Natural killer cell treated with Interleukin-12 subunit alpha and Interleukin-12 subunit beta and Interleukin-15 and Interleukin-18, amount 100 ng/mL, for 72 hours (primary cell): ENCODE measurements at regions not wholly inside any gene's neighbourhood (a gene's known extent, or its start where the extent isn't known, plus 50 kb on each side); places are given as distances from the start of the nearest gene placed in this dataset.
A peak's percentile ranks its signal among the peaks of the same experiment; 100 is the strongest.

ENCODE experiments used
- ATAC-seq, 2 donors: fragments of 150-1000 bp; cut with Tn5 transposase in 1 of 2; sonication (Bioruptor Pico), chemical (Tn5 transposase) in 1 of 2; 2 replicates each; pipeline ENCODE4 v1.10.0; 2021
- DNase-seq: peaks from one replicate; pipeline ENCODE4 v3.0.0; 2022; ENCODE audit warnings: low spot score
- H3K27ac Mint-ChIP-seq, 2 donors: 1 replicate in 1 of 2; 2 replicates in 1 of 2; pipeline ENCODE4 v1.8.0; 2022; ENCODE audit warnings: mixed read lengths in 2 of 2, mild to moderate bottlenecking in 1 of 2, moderate library complexity in 1 of 2
- H3K27me3 Mint-ChIP-seq, 2 donors: 1 replicate in 1 of 2; 2 replicates in 1 of 2; pipeline ENCODE4 v1.8.0; 2022; ENCODE audit warnings: mixed read lengths in 2 of 2
- H3K36me3 Mint-ChIP-seq: one replicate; pipeline ENCODE4 v1.8.0; 2022; ENCODE audit warnings: mixed read lengths
- H3K4me1 Mint-ChIP-seq, 2 donors: 1 replicate in 1 of 2; 2 replicates in 1 of 2; pipeline ENCODE4 v1.8.0; 2022; ENCODE audit warnings: low read depth in 2 of 2, mixed read lengths in 2 of 2, mild to moderate bottlenecking in 1 of 2
- H3K4me3 Mint-ChIP-seq: one replicate; pipeline ENCODE4 v1.8.0; 2022; ENCODE audit warnings: mixed read lengths
- H3K9me3 Mint-ChIP-seq: 2 replicates; pipeline ENCODE4 v1.8.0; 2022; ENCODE audit warnings: mixed read lengths

- no peak for ATAC-seq
- no peak for DNase-seq
- H3K27ac Mint-ChIP-seq, result no peak overlapping the region
- no peaks in the 10 kb centered on the region for H3K9me3 Mint-ChIP-seq
- H3K4me1 Mint-ChIP-seq, result peaks cover 13% of the 10 kb centered on the region in 2 donors
- no peak overlapping the region for H3K4me3 Mint-ChIP-seq
- no peaks in the 10 kb centered on the region for H3K36me3 Mint-ChIP-seq
- H3K27me3 Mint-ChIP-seq, result peaks cover 15 to 16% of the 10 kb centered on the region in 2 donors
Observed at GRCh38 chr15:38053776-38054175, 119.3 kb downstream of the TMCO5A start.

DNA sequence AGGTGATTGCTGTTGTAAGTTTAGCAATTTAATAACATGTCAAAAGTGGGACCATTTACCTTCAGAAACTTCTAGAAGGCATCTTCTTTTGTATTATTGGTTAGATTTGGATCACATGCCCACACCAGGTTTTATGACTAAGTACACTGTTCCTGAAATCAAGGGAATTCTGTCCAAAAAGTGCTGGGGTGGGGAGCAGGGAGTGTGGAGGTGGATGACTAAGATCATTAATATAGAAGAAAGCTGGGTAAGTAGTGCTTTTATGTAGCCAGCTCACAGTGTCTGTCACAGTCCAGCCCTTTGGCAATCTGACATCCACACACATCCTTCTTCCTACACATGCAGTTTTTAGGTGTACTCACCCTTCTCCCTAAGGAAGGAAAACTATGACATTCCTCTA, 120.0 kb downstream of the TMCO5A start:
- H3K27me3 Mint-ChIP-seq, result peaks cover 18 to 21% of the 10 kb centered on the region in 2 donors
- DNase-seq, result no peak
- H3K4me1 Mint-ChIP-seq, result peaks cover 15 to 16% of the 10 kb centered on the region in 2 donors

DNA sequence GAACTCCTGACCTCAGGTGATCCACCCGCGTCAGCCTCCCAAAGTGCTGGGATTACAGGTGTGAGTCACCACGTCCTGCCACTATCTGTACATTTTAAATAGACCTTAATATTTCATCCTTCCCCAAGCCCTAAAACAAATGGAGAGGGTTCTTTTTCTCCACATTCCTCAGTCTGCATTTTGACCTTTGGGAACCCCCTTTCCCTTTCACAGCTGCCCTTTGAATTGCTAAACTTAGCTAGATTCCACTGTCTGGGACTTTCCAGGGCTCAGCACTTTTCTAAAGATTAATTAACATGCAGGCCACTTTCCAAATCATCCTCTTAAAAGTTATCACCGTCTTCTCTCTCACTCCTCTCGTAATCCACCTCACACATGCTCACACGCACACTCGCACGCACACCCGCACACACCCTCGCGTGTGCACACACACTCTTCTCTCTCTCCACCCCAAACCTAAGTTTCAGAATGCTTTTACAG, 124.2 kb downstream of the TMCO5A start:
- Mint-ChIP-seq H3K36me3 (no peaks in the 10 kb centered on the region), H3K9me3 (no peaks in the 10 kb centered on the region), H3K27me3 (peaks cover 29 to 35% of the 10 kb centered on the region in 2 donors), H3K27ac (no peak overlapping the region), H3K4me1 (peaks cover 3 to 4% of the 10 kb centered on the region in 2 donors), H3K4me3 (no peak overlapping the region)
- no peak for ATAC-seq
- DNase-seq, result no peak

More for the DNA sequence above, 120.0 kb downstream of the TMCO5A start:
- ATAC-seq, result no peak
- Mint-ChIP-seq H3K27ac (no peak overlapping the region), H3K4me3 (no peak overlapping the region), H3K36me3 (no peaks in the 10 kb centered on the region), H3K9me3 (no peaks in the 10 kb centered on the region)

GRCh38 chr15:38059665-38060064, 125.2 kb downstream of the TMCO5A start:
- no peaks in the 10 kb centered on the region for H3K9me3 Mint-ChIP-seq

DNA sequence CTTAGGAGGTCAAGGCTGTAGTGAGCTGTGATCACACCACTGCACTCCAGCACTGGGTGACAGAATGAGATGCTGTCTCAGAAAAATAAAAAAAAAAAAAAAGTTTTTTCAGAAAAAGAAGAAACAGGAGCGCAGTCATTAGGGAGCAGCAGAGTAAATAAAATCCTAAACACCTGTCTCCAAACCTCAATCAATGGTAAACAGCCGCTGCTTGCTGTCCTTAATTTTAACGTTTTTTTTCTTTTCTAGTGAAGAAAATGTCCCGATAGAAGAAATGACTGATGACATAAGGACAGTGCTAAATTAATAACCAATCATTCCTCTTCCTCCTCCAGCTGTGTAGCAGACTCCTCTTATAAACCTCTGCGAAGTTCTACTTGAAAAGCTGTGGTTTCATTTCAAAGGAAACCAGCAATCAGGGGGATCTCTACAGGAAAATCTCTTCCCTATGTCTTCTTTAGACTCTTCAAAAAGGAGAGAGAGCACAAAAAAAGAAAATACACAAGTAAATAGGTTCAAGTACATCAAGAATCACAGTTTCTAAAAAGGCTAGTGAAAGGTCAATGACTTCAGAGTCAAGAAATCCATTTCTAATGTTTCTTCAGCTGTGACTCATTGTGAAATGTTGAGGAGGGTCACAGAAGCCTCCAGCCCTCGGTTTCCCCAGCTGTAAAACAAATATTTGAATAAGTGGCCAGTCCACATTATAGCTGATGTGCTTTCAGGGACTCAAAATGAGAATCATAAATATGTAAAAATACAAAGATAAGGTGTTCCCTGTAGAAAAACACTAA, 127.6 kb downstream of the TMCO5A start:
- no peak overlapping the region for H3K27ac Mint-ChIP-seq
- peaks cover 24 to 44% of the 10 kb centered on the region in 2 donors for H3K27me3 Mint-ChIP-seq
- no peaks in the 10 kb centered on the region for H3K36me3 Mint-ChIP-seq
- no peak for DNase-seq
- no peak for ATAC-seq
- no peak overlapping the region for H3K4me3 Mint-ChIP-seq
- H3K9me3 Mint-ChIP-seq, result no peaks in the 10 kb centered on the region
- peaks cover 3 to 4% of the 10 kb centered on the region in 2 donors for H3K4me1 Mint-ChIP-seq

More at GRCh38 chr15:38059665-38060064, 125.2 kb downstream of the TMCO5A start:
- no peak overlapping the region for H3K27ac Mint-ChIP-seq
- peaks cover 30 to 38% of the 10 kb centered on the region in 2 donors for H3K27me3 Mint-ChIP-seq
- DNase-seq (no peak), ATAC-seq (no peak)
- H3K36me3 Mint-ChIP-seq, result no peaks in the 10 kb centered on the region
- H3K4me3 Mint-ChIP-seq, result no peak overlapping the region
- H3K4me1 Mint-ChIP-seq, result peaks cover 3 to 4% of the 10 kb centered on the region in 2 donors

GRCh38 chr15:38062696-38063095, 128.3 kb downstream of the TMCO5A start:
- Mint-ChIP-seq H3K4me3 (no peak overlapping the region), H3K27me3 (peaks cover 24 to 43% of the 10 kb centered on the region in 2 donors), H3K4me1 (peaks cover 3 to 4% of the 10 kb centered on the region in 2 donors), H3K27ac (no peak overlapping the region), H3K36me3 (no peaks in the 10 kb centered on the region), H3K9me3 (no peaks in the 10 kb centered on the region)
- DNase-seq, result no peak
- ATAC-seq, result no peak

DNA sequence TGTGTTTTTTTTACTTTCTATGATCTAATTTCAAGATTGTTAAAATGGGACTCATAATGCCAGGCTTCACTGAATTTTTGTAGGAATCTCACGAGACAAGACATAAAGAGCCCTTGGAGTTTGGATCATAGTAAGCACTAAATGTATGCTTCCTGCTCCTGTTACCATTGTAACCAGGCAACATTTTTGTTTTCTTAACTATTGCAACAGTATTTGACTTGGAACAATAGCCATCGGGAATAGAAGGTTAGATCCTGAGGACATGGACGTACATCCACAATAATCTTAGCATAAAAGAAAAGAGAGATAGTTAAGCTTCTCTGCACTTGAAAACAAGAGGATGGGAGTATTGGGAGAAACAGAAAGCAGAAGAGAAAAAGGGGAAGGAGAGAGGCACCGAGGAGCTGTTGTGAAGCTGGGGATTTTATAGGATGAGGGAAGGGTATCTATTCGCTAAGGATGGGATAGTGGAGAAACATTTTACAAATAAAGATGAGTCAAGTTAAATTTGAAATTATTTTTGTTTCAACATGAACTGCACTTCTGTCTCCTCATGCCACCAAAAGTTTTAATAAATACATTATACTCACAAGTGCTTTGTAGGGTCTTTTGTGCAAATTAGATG, 131.4 kb downstream of the TMCO5A start:
- no peaks in the 10 kb centered on the region for H3K9me3 Mint-ChIP-seq
- H3K27me3 Mint-ChIP-seq, result peaks cover 22 to 57% of the 10 kb centered on the region in 2 donors
- no peak for ATAC-seq

GRCh38 chr15:38066612-38067011, 132.2 kb downstream of the TMCO5A start:
- Mint-ChIP-seq H3K9me3 (no peaks in the 10 kb centered on the region), H3K36me3 (no peaks in the 10 kb centered on the region), H3K27me3 (peaks cover 18 to 59% of the 10 kb centered on the region in 2 donors), H3K4me1 (peaks cover 14 to 16% of the 10 kb centered on the region in 2 donors), H3K4me3 (no peak overlapping the region), H3K27ac (no peak overlapping the region)
- no peak for ATAC-seq
- DNase-seq, result no peak

More for the DNA sequence above, 131.4 kb downstream of the TMCO5A start:
- Mint-ChIP-seq H3K4me1 (peaks cover 12 to 15% of the 10 kb centered on the region in 2 donors), H3K4me3 (no peak overlapping the region), H3K36me3 (no peaks in the 10 kb centered on the region), H3K27ac (no peak overlapping the region)
- DNase-seq, result no peak

- Mint-ChIP-seq H3K4me1 (peaks cover 24 to 25% of the 10 kb centered on the region in 2 donors), H3K9me3 (no peaks in the 10 kb centered on the region), H3K36me3 (no peaks in the 10 kb centered on the region), H3K4me3 (peak overlapping the region; percentile 60), H3K27me3 (peaks cover 17 to 57% of the 10 kb centered on the region in 2 donors), H3K27ac (peak overlapping the region; percentile 29 to 85)
- peak; percentile 95 to 96 for ATAC-seq
- peak; percentile 79 for DNase-seq
Observed at GRCh38 chr15:38068626-38069391, 134.4 kb downstream of the TMCO5A start.

DNA sequence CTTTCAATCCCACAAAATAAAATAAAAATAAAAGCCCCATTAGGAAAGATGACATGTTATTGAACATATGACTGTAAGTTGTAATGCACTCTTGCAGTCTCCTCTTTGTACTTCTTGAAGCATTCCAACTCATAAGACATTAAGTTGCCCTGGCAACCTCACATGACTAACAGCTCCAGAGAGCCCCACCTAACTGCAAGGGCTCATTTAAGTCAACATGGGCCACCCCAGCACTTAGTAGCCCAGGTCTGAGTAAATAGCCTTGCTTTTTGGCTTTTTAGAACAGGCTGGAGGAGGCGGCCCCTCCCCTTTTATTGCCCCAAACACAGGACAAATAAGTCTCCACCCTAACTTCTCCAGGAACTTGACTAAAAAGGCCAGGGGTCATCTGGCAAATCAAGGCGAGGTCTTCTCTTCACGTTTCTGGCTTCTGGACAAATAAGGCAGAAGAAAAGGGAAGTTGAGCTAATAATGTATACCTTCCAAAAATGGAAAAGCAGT, 135.1 kb downstream of the TMCO5A start:
- Mint-ChIP-seq H3K4me3 (peak overlapping the region; percentile 60), H3K4me1 (peaks cover 24 to 25% of the 10 kb centered on the region in 2 donors), H3K27ac (peak overlapping the region; percentile 29 to 85), H3K36me3 (no peaks in the 10 kb centered on the region), H3K27me3 (peaks cover 22 to 60% of the 10 kb centered on the region in 2 donors), H3K9me3 (no peaks in the 10 kb centered on the region)
- DNase-seq, result no peak
- peak; percentile 38 to 39 for ATAC-seq

DNA sequence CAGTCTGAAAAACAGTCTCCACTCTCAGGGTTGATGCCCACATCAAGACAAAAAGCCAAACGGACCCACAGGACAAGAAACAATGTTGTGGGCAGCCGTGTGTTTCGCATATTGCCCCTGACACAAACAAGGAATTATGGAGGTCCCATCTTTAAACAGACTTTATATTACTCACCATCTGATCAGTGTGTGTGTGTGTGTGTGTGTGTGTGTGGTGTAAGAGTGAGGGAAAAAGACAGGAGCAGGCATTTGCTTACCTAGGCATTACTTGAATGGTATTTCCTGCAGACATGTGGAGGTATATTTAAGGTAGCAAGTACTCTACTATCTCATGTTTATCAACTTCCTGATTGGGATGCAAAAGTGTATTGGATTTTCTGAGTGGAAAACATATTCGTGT, 136.3 kb downstream of the TMCO5A start:
- H3K27me3 Mint-ChIP-seq, result peaks cover 21 to 67% of the 10 kb centered on the region in 2 donors
- DNase-seq (no peak), ATAC-seq (no peak)
- peaks cover 25 to 28% of the 10 kb centered on the region in 2 donors for H3K4me1 Mint-ChIP-seq
- H3K36me3 Mint-ChIP-seq, result no peaks in the 10 kb centered on the region
- H3K4me3 Mint-ChIP-seq, result no peak overlapping the region
- H3K27ac Mint-ChIP-seq, result peak overlapping the region in 1 of 2 donors; percentile 85
- no peaks in the 10 kb centered on the region for H3K9me3 Mint-ChIP-seq

DNA sequence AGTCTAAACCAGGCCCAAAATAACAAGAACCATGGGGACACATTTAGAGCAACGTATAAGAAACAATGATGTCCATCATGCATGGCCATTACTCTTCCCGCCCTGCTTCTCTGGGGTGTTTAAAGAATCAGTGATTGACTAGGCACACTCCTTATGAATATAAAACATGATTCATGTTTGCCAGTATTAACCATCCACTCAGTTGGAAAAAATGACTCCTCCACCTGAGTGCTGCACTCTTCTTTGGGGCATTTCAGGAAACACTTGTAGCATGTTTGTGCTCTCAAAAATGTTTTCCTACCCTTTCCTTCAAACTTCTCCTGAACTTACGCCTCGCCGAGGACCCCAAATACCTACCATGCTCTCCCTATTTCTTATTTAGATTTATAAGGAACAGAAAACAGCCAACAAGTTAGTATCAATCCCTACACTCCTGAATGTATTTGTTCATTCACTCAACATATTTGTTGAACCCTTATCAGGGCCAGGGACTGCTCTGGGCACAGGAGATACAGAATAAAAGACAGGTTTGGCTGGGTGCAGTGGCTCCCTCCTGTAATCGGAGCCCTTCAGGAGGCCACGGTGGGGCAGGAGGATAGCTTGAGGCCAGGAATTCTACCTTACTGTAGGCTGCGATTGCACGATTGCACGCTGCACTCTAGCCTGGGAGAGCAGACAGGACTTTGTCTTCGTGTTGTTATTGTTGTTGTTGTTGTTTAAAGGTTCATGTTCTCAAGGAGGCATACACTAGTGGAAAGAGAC, 137.0 kb downstream of the TMCO5A start:
- Mint-ChIP-seq H3K36me3 (no peaks in the 10 kb centered on the region), H3K27me3 (peaks cover 18 to 66% of the 10 kb centered on the region in 2 donors), H3K27ac (peak overlapping the region in 1 of 2 donors; percentile 37), H3K4me1 (peaks cover 25 to 32% of the 10 kb centered on the region in 2 donors), H3K9me3 (no peaks in the 10 kb centered on the region), H3K4me3 (peak overlapping the region; percentile 66)
- DNase-seq, result no peak
- ATAC-seq, result no peak

- Mint-ChIP-seq H3K4me1 (peaks cover 25 to 32% of the 10 kb centered on the region in 2 donors), H3K36me3 (no peaks in the 10 kb centered on the region), H3K27ac (peak overlapping the region in 1 of 2 donors; percentile 37), H3K9me3 (no peaks in the 10 kb centered on the region), H3K27me3 (peaks cover 21 to 62% of the 10 kb centered on the region in 2 donors), H3K4me3 (peak overlapping the region; percentile 66)
- DNase-seq (no peak), ATAC-seq (no peak)
Observed at GRCh38 chr15:38072007-38072347, 137.5 kb downstream of the TMCO5A start.
